Mucosa of descending colon (tissue), 3 donors: ENCODE measurements at regions not wholly inside any gene's neighbourhood (a gene's known extent, or its start where the extent isn't known, plus 50 kb on each side); places are given as distances from the start of the nearest gene placed in this dataset.

Experiments used
- ATAC-seq: fragments of 200-7000 bp; cut with Tn5 transposase; one replicate; pipeline ENCODE4 v1.9.1; 2020; ENCODE audit warnings: mild to moderate bottlenecking, moderate library complexity
- DNase-seq, 3 donors: peaks; one replicate each; pipeline ENCODE4 v3.0.0-alpha.2; 2020
- H3K36me3 ChIP-seq: fragments of 200-600 bp; one replicate; pipeline ENCODE4 v1.8.0; 2021; ENCODE audit warnings: low read depth, mild to moderate bottlenecking
- H3K4me1 ChIP-seq: fragments of 200-600 bp; one replicate; pipeline ENCODE4 v1.8.0; 2021; ENCODE audit warnings: low read depth, mild to moderate bottlenecking
- H3K4me3 ChIP-seq: fragments of 200-600 bp; one replicate; pipeline ENCODE4 v1.8.0; 2021; ENCODE audit warnings: mild to moderate bottlenecking
- H3K9me3 ChIP-seq: fragments of 200-600 bp; one replicate; pipeline ENCODE4 v1.8.0; 2021; ENCODE audit warnings: mild to moderate bottlenecking
- intact Hi-C, 2 donors: fragments of 100-400 bp; cut with DNase I in 1 of 2; cut with micrococcal nuclease in 1 of 2; formaldehyde crosslinking; loops; one replicate each; pipeline versions ENCODE4 v1.11.0 to v1.11.1; 2022; cut with DNase I, micrococcal nuclease
- TF ChIP-seq, protein P1 (sequence below): fragments of 200-600 bp; IDR thresholded peaks from one replicate; pipeline ENCODE4 v1.8.0; 2022; ENCODE audit warnings: antibody characterized with exemption, mild to moderate bottlenecking
- donor health status: DM: no; HTN: no; CAD: no; lungs with moderate emphysema.
- donor health status: DM: no; HTN: no; CAD: no.
- donor health status: DM: no; HTN: yes; CAD: no.

DNA sequence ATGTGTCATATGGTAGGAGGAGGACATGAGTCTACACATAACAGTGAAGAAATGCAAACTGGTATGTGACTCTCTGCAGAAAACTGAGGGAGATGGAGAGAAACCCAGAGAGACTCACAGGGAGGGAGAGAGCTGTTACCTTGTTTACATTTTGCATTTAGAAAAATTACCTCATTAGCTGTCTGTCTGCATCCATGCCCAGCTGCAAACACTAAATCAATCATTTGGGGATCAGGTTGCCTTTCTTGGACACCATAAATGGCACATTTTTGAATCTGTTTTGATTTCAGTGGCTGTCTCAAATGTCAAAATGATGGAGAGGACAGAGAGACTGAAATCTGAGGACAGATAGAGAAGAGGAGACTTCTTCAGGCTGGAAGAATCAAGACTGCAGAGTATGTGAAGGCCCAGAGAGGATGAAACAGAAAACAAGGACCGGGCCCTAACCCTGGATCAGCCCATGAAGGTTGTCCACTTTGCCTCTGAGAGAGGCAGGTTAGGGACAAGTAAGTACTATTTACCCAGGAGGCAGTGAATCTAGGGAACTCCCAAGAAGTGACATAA, 92.2 kb downstream of the UNC5CL start:
- intact Hi-C loops = no loop called here
- ATAC-seq (no peak), DNase-seq (no peak)
- Histone ChIP-seq H3K4me3 (no peak overlapping the region), H3K9me3 (no peaks in the 10 kb centered on the region), H3K4me1 (no peaks in the 10 kb centered on the region), H3K36me3 (no peaks in the 10 kb centered on the region)
- TF ChIP-seq, protein P1, sequence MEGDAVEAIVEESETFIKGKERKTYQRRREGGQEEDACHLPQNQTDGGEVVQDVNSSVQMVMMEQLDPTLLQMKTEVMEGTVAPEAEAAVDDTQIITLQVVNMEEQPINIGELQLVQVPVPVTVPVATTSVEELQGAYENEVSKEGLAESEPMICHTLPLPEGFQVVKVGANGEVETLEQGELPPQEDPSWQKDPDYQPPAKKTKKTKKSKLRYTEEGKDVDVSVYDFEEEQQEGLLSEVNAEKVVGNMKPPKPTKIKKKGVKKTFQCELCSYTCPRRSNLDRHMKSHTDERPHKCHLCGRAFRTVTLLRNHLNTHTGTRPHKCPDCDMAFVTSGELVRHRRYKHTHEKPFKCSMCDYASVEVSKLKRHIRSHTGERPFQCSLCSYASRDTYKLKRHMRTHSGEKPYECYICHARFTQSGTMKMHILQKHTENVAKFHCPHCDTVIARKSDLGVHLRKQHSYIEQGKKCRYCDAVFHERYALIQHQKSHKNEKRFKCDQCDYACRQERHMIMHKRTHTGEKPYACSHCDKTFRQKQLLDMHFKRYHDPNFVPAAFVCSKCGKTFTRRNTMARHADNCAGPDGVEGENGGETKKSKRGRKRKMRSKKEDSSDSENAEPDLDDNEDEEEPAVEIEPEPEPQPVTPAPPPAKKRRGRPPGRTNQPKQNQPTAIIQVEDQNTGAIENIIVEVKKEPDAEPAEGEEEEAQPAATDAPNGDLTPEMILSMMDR = no peak

- intact Hi-C loops = no loop called here
- no peak for ATAC-seq
- no peaks in the 10 kb centered on the region for H3K36me3 ChIP-seq
- no peak for DNase-seq
- H3K4me3 ChIP-seq = no peak overlapping the region
- no peaks in the 10 kb centered on the region for H3K9me3 ChIP-seq
- no peaks in the 10 kb centered on the region for H3K4me1 ChIP-seq
- TF ChIP-seq, protein P1 = no peak
Observed at GRCh38 chr6:40937491-40937890, 101.5 kb downstream of the UNC5CL start.

GRCh38 chr6:40936818-40937251, 102.2 kb downstream of the UNC5CL start:
- intact Hi-C loops = no loop called here
- H3K36me3 ChIP-seq = no peaks in the 10 kb centered on the region
- DNase-seq (no peak), ATAC-seq (no peak)
- H3K4me3 ChIP-seq = no peak overlapping the region
- no peaks in the 10 kb centered on the region for H3K4me1 ChIP-seq
- H3K9me3 ChIP-seq = no peaks in the 10 kb centered on the region
- TF ChIP-seq, protein P1 = no peak

DNA sequence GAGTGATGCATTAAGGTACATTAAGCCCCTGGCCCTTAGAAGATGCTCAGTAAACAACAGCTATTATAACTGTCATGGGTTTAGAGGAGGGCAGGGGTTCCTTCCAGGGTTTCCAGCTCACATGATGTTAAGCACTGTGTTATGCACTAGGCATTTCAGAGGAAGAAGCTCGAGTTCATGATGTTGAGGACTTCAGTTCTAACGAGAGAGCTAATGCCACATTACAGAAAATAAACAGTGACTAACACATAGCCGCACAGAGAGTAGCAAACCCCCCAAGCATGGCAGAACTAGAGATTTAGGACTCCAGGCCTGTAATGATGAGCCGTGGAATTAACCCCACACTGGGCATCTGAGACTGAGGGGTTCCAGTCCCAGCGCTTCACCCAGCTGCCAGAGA, 105.2 kb downstream of the UNC5CL start:
- TF ChIP-seq, protein P1 = no peak
- intact Hi-C loops = no loop called here
- no peaks in the 10 kb centered on the region for H3K9me3 ChIP-seq
- no peaks in the 10 kb centered on the region for H3K4me1 ChIP-seq
- H3K4me3 ChIP-seq = no peak overlapping the region
- no peaks in the 10 kb centered on the region for H3K36me3 ChIP-seq
- DNase-seq (no peak), ATAC-seq (no peak)

DNA sequence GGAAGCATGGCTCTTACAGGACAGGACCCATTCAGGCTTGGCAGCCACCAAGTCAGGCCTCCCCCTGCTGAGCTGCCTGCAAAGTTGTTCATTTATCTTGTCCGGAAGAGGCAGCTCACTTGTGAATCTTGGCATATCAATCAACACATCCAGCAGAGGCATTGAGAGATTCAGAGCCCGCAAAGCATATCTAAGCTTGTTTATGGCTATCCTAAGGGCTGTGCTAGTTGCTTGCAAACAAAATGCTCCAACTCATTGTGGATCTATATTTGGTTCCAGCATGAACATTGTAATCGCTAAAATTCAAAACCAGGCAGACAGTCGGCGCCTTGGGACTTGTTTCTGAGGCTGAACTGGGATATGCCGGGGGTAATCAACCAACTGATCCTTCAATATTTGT, 106.1 kb downstream of the UNC5CL start:
- intact Hi-C loops = no loop called here
- Histone ChIP-seq H3K4me3 (no peak overlapping the region), H3K4me1 (no peaks in the 10 kb centered on the region), H3K9me3 (no peaks in the 10 kb centered on the region), H3K36me3 (no peaks in the 10 kb centered on the region)
- no peak for ATAC-seq
- TF ChIP-seq, protein P1 = no peak
- no peak for DNase-seq

GRCh38 chr6:40932366-40932765, 106.7 kb downstream of the UNC5CL start:
- no peaks in the 10 kb centered on the region for H3K36me3 ChIP-seq
- H3K4me3 ChIP-seq = no peak overlapping the region
- no peak for DNase-seq
- no peaks in the 10 kb centered on the region for H3K9me3 ChIP-seq
- TF ChIP-seq, protein P1 = no peak
- ATAC-seq = no peak
- intact Hi-C loops = no loop called here
- no peaks in the 10 kb centered on the region for H3K4me1 ChIP-seq
